ENCODE measurements at regions not wholly inside any gene's neighbourhood (a gene's known extent, or its start where the extent isn't known, plus 50 kb on each side); places are given as distances from the start of the nearest gene placed in this dataset.
A peak's percentile ranks its signal among the peaks of the same experiment; 100 is the strongest.
"Not testable (repeated sequence)": the region's sequence is repeated elsewhere in the genome, so short reads cannot be mapped to it uniquely, and the experiment has no call there.

- DNase-seq (ENCODE audit: low read depth, low spot score) = not testable (repeated sequence)
These were observed 569.8 kb upstream of the USP24 start for GRCh38 chr1:55784941-55785450.

GRCh38 chr1:55781944-55782482, 566.8 kb upstream of the USP24 start:
- DNase-seq (ENCODE audit: low read depth, low spot score) = peak; percentile 88

DNA sequence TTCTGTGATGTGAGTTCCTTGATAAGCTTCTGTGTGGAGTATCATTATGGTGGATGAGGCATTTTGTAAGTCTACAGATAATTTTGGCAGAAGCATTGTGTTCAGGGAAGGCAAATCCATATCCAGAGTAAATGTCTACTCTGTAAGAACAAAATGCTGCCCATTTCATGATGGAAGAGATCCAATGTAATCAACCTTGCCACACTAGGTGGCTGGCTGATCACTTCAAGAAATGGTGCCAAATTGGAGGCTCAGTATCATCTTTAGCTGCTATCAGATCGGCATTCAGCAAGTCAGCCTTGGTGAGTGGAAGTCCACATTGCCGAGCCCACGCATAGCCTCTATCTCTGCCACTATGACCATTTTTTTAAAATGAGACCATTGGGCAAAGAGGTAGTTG, 565.8 kb upstream of the USP24 start:
- DNase-seq (ENCODE audit: low read depth, low spot score) = no peak

DNA sequence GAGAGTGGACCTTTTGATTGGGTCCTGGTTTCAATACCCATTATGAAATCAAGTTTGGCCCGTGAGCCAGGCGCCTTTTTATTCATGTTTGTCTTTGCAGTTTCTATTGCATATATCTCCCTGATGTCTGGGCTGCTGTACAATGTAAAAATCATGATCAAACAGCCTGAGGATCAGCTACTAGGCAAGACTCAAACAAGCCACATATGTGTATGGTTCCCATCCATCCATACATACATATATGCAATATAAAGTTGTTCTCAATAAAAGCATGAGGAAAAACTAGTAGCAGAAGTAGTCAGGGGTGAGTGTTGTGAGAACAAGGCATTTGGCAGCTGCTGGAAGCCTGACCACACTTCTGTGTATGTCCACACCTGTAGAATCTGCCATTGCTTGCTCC, 562.4 kb upstream of the USP24 start:
- no peak for DNase-seq (ENCODE audit: low read depth, low spot score)

DNA sequence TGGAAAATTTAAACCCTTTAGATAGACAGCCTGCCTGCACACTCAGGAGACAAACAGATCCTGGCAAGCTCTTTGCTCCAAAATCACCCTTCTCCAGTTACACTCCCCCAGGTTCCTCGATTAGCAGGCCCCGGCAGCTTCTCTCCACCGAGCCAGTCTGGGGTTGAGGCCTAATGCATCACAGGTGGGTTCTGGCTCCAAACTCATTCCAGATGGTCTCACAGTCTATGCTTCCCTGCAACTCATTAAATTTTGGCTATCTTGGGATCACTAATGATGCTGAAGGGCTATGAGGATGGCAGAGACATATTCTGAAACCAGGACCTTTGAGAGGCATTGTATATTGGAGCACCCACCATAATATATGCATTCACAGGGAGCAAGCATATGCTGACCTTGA, 559.8 kb upstream of the USP24 start:
- no peak for DNase-seq (ENCODE audit: low read depth, low spot score)

- DNase-seq (ENCODE audit: low read depth, low spot score) = no peak
These were observed 559.3 kb upstream of the USP24 start for GRCh38 chr1:55774446-55774845.

DNA sequence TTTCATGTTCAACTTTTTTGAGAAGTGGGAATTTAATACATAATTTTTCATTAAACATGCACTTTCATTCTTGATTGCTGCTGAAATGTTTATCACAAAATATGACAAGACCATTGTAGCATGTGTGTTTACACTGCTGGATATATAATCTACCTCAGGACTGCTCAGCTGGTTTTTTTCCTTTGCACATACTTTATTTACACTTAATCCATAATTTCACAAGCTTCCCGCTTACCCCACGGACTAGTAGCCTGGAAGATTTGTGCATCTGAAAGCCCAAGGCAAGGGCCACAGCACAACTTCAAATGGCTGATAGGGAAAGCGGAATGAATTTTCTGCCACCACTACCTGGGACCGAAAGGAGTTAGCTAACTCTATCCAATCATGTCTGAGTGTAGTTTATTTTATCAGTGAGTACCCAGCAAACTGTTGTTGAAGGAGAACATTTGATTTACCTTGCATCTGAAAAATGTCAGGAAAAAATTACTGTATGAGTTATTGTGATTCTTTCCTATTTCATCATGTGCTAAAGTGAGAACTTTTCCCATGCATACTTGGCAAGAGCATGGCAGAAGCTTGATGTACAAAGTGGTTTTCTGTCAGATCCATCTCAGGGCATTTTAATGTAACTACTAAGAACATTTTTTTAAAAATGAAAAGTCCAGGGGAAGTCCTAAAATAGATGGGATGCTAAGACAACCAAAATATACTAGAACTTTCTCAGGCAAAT, 558.2 kb upstream of the USP24 start:
- DNase-seq (ENCODE audit: low read depth, low spot score) = no peak

GRCh38 chr1:55768327-55768952, 553.3 kb upstream of the USP24 start:
- DNase-seq (ENCODE audit: low read depth, low spot score) = no peak

- no peak for DNase-seq (ENCODE audit: low read depth, low spot score)
These were observed 552.0 kb upstream of the USP24 start for GRCh38 chr1:55767171-55767570.

DNA sequence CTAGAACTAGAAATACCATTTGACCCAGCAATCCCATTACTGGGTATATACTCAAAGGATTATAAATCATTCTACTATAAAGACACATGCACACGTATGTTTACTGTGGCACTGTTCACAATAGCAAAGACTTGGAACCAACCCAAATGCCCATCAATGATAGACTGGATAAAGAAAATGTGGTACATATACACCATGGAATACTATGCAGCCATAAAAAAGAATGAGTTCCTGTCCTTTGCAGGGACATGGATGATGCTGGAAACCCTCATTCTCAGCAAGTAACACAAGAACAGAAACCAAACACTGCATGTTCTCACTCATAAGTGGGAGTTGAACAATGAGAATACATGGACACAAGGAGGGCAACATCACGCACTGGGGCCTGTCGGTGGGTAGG, 550.3 kb upstream of the USP24 start:
- DNase-seq (ENCODE audit: low read depth, low spot score) = not testable (repeated sequence)

DNA sequence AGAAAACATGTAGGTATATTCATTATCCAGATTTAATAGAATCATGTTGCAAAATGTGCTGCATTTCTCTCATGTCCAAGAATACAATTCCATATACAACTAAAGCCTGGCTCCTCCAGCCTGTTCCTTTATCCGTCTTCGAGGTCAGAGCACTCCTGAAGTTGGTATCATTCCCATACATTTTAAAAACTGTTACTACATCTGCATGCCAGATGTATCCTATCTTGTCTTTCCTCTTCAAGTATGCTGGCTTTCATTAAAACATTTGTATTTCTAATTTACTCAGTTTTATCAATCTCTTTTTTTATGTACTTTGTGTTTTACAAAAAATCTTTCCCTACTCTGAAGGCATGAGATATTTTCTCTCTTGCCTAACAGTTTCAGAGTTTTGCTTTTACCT, 536.6 kb upstream of the USP24 start:
- DNase-seq (ENCODE audit: low read depth, low spot score) = no peak

- no peak for DNase-seq (ENCODE audit: low read depth, low spot score)
These were observed 535.4 kb upstream of the USP24 start for GRCh38 chr1:55750628-55750995.

DNA sequence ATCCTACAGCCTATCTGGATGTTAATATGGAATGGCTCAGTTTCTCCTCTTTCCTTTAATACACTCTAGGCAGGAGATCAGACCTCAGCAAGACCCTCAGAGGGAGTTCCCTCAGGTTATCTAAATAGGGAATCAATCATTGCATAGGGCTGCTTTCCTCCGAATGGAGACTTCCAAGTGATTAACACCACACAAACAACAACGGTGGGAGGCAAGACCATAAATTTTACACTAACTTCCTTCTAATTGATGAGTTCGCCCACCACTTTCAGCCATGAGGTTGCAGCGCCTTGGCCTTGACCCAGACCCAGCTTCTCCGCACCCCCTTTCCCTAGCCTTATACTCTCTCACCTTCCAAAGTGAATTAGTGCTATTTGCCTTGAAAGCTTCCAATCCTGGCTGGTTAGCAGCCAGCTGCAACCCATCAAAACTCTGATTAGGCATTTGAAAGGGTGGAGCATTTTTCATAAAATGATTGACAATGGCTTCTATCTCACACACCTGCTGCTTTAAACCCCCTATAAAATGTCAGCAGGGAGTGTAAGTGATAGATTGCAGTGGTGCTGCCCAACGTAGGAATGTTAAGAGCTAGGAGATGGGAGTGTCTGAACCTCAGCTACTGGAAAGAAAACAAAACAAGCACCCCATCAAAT, 534.9 kb upstream of the USP24 start:
- no peak for DNase-seq (ENCODE audit: low read depth, low spot score)

GRCh38 chr1:55747408-55747841, 532.3 kb upstream of the USP24 start:
- no peak for DNase-seq (ENCODE audit: low read depth, low spot score)

DNA sequence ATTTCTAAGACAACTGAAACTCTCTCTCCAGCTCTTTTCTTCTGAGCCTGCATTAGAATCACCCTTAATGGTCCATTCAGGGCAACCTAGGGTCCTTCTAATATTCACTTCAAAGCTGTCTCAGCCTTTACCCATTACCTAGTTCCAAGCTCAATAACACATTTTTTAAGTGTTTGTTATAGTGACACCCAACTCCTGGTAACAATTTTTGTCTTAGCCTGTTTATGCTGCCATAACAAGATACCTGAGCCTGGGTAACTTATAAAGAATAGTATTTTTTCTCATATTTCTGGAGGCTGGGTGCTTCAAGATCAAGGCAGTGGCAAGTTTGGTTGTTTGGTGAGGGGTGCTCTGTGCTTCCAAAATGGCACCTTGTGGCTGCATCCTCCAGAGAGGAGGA, 531.5 kb upstream of the USP24 start:
- no peak for DNase-seq (ENCODE audit: low read depth, low spot score)

GRCh38 chr1:55741516-55741915, 526.4 kb upstream of the USP24 start:
- no peak for DNase-seq (ENCODE audit: low read depth, low spot score)

- DNase-seq (ENCODE audit: low read depth, low spot score) = no peak
These were observed 519.9 kb upstream of the USP24 start for GRCh38 chr1:55735106-55735505.

DNA sequence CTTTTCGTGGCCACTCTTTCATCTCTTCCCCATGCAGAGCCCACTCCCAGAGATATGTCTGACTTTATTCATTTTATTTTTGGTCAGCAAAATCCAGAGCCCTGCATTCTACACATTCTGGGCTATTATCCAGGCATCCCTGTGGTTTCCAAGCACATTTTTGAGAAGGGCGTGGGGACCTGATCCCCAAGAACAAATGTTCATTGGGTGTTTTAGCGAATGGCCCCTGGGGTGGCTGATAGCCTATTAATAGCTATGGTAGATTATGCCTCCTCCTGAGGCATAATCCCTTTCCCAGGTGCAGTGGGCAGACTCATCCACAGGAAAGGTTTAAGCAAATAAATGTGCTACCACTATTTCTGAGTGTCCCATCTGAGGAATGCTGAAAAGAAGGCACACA, 511.8 kb upstream of the USP24 start:
- DNase-seq (ENCODE audit: low read depth, low spot score) = peak; percentile 92

- no peak for DNase-seq (ENCODE audit: low read depth, low spot score)
These were observed 510.2 kb upstream of the USP24 start for GRCh38 chr1:55725378-55725777.

DNA sequence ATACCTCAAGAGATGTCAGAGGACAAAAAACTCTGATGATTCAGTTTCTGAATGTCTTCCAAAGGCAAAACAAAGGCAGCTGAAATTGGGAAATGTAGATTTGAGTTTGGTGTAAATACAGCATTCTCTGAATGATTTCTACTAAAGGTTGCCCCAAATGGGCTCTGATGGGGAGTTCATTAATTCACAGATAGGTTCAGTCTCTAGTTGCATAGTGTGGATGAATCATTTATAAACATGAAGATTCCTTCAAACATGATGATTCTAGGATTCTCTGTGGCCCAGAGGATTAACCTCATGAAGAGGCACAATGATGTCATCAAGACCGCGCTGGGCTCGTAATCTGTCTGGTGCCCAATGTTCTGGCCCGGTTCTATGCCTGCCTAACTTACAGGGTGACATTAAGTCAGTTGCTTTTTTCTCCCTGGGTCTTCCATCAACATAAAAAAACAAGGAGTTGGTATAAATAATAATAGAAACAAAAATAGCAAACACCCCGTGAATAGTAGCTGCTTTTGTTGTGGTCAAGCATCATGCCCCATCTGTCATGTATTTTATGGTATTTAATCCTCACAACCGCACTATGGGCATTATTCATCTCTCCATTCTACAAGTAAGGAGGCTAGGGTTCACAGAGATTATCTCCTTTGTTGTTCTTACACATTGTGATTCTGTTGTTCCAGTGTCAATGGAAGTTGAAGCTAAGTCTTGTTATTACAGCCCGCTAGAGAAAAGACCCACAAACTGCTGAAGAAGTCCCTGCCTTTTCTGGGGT, 509.6 kb upstream of the USP24 start:
- peak; percentile 48 for DNase-seq (ENCODE audit: low read depth, low spot score)

DNA sequence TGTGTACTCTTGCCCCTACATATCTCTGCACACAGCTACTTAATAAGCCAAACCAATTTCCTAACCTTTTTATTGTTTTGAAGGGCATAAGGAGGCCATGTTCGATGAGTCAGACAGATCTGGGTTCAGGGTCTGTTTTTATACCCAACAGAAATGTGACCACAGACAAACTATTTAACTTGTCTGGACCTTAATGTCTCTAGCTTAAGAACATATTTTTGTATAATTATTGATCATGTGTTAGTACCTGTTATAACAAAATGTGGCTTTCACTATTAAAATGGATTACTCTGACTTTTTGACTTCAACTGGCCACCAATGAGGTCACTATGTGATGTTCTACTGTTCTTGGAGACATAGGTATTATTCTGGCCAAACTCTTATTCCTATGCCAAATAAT, 507.8 kb upstream of the USP24 start:
- DNase-seq (ENCODE audit: low read depth, low spot score) = peak; percentile 43

DNA sequence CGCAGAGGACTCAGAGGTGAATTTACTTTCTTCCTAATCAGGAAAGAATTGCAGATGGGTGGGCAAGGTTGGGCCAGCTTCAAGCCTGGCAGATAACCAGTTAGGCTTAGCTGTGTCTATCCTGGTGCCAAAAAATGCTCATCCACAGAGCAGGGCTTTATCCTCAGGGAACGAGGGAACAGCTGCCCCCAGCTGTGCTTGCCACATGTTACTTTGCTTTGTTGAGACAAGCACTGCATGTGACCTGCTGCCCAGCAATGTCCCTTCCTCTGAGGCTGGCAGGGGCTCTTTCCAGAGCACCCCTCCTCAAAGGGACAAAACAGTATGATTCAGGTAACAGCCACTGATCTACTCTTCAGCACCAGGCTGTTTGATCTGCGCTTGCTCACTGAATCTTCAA, 505.1 kb upstream of the USP24 start:
- DNase-seq (ENCODE audit: low read depth, low spot score) = no peak

Data from astrocyte of the hippocampus (primary cell).